ENCODE measurements at regions not wholly inside any gene's neighbourhood (a gene's known extent, or its start where the extent isn't known, plus 50 kb on each side); places are given as distances from the start of the nearest gene placed in this dataset.

- Mint-ChIP-seq H3K27ac (ENCODE audit: unreplicated experiment) (no peak overlapping the region), H3K4me3 (ENCODE audit: unreplicated experiment) (no peak overlapping the region), H3K9me3 (ENCODE audit: unreplicated experiment) (peaks cover 9% of the 10 kb centered on the region), H3K27me3 (ENCODE audit: unreplicated experiment) (peaks cover 7% of the 10 kb centered on the region), H3K36me3 (ENCODE audit: unreplicated experiment) (no peaks in the 10 kb centered on the region), H3K4me1 (ENCODE audit: unreplicated experiment) (peaks cover 8% of the 10 kb centered on the region)
- DNase-seq (ENCODE audit: extremely low spot score, unreplicated experiment), result no peak
- TF ChIP-seq, protein P1, sequence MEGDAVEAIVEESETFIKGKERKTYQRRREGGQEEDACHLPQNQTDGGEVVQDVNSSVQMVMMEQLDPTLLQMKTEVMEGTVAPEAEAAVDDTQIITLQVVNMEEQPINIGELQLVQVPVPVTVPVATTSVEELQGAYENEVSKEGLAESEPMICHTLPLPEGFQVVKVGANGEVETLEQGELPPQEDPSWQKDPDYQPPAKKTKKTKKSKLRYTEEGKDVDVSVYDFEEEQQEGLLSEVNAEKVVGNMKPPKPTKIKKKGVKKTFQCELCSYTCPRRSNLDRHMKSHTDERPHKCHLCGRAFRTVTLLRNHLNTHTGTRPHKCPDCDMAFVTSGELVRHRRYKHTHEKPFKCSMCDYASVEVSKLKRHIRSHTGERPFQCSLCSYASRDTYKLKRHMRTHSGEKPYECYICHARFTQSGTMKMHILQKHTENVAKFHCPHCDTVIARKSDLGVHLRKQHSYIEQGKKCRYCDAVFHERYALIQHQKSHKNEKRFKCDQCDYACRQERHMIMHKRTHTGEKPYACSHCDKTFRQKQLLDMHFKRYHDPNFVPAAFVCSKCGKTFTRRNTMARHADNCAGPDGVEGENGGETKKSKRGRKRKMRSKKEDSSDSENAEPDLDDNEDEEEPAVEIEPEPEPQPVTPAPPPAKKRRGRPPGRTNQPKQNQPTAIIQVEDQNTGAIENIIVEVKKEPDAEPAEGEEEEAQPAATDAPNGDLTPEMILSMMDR (IDR thresholded peaks at IDR 0.05), result no peak
Observed at GRCh38 chr10:125553091-125553490, 129.9 kb downstream of the TEX36 start.

DNA sequence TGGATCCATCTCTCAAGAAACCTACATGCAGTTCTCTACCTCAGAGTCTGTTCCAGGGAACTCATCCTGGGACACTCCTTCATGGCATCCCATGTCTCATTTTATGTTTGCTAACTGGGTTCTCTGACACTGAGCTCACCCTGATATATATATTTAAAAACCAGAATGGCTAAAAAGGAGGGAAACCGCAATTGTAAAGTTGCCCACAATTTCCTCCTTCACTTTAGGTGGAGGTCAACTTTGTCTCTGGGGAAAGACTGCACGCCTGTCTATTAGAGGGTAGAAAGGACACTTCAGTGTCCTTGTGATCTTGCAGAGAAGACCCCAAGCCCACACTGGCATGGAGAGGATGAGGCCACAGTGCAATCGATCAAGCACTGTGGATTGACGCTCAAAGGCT is 131.7 kb downstream of the TEX36 start:
- Mint-ChIP-seq H3K4me1 (ENCODE audit: unreplicated experiment) (peaks cover 8% of the 10 kb centered on the region), H3K27me3 (ENCODE audit: unreplicated experiment) (peaks cover 5% of the 10 kb centered on the region), H3K9me3 (ENCODE audit: unreplicated experiment) (peaks cover 9% of the 10 kb centered on the region), H3K27ac (ENCODE audit: unreplicated experiment) (no peak overlapping the region), H3K4me3 (ENCODE audit: unreplicated experiment) (no peak overlapping the region), H3K36me3 (ENCODE audit: unreplicated experiment) (no peaks in the 10 kb centered on the region)
- TF ChIP-seq, protein P1 (IDR thresholded peaks at IDR 0.05), result no peak
- no peak for DNase-seq (ENCODE audit: extremely low spot score, unreplicated experiment)

GRCh38 chr10:125550362-125550761 is 132.6 kb downstream of the TEX36 start:
- H3K27ac Mint-ChIP-seq (ENCODE audit: unreplicated experiment), result no peak overlapping the region
- TF ChIP-seq, protein P1 (IDR thresholded peaks at IDR 0.05), result no peak
- peaks cover 8% of the 10 kb centered on the region for H3K4me1 Mint-ChIP-seq (ENCODE audit: unreplicated experiment)
- no peak for DNase-seq (ENCODE audit: extremely low spot score, unreplicated experiment)
- H3K27me3 Mint-ChIP-seq (ENCODE audit: unreplicated experiment), result peaks cover 4% of the 10 kb centered on the region
- no peaks in the 10 kb centered on the region for H3K36me3 Mint-ChIP-seq (ENCODE audit: unreplicated experiment)
- H3K9me3 Mint-ChIP-seq (ENCODE audit: unreplicated experiment), result peaks cover 9% of the 10 kb centered on the region
- no peak overlapping the region for H3K4me3 Mint-ChIP-seq (ENCODE audit: unreplicated experiment)

DNA sequence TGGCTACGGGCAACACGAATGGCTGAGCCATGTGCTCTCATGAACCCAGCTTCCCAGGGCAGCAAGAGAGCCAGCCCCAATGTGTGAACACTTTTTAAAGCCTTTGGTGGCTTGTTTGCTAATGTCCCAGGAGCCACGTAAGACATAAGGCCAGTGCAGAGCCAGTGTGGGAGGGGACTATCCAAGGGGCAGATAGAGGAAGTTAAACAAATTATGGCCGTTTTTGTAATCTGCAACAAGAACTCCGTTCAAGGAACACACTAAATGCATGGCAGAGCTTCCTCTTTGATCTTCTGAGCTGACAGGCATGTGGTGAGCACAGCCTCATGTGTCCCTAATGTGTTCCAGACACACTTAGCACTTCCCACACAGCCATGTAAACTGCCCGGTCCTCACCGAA is 133.3 kb downstream of the TEX36 start:
- H3K27ac Mint-ChIP-seq (ENCODE audit: unreplicated experiment), result no peak overlapping the region

DNA sequence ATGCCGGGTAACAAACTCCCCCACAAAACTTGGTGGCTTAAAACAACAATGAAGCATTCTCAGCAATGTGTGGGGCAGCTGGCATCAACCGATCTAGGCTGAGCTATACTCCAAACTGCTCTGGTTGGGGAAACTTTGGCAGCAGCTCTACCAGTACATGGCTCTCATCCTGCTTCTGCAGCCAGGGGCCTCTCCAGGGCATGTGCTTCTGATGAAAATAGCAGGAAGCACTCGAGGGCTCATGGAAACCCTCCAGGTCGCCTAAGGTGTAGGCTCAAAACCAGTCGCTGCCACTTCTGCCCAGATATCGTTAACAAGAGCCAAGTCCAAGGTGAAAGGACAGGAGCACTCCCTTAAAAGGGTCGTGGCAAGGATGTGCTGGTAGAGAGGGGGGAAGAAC is 134.1 kb downstream of the TEX36 start:
- Mint-ChIP-seq H3K4me3 (ENCODE audit: unreplicated experiment) (no peak overlapping the region), H3K4me1 (ENCODE audit: unreplicated experiment) (peaks cover 8% of the 10 kb centered on the region), H3K36me3 (ENCODE audit: unreplicated experiment) (no peaks in the 10 kb centered on the region), H3K27me3 (ENCODE audit: unreplicated experiment) (peaks cover 7% of the 10 kb centered on the region), H3K9me3 (ENCODE audit: unreplicated experiment) (peaks cover 9% of the 10 kb centered on the region), H3K27ac (ENCODE audit: unreplicated experiment) (no peak overlapping the region)
- TF ChIP-seq, protein P1 (IDR thresholded peaks at IDR 0.05), result no peak
- DNase-seq (ENCODE audit: extremely low spot score, unreplicated experiment), result no peak

More for the DNA sequence above, 133.3 kb downstream of the TEX36 start:
- TF ChIP-seq, protein P1 (IDR thresholded peaks at IDR 0.05), result no peak
- peaks cover 9% of the 10 kb centered on the region for H3K9me3 Mint-ChIP-seq (ENCODE audit: unreplicated experiment)
- DNase-seq (ENCODE audit: extremely low spot score, unreplicated experiment), result no peak
- no peak overlapping the region for H3K4me3 Mint-ChIP-seq (ENCODE audit: unreplicated experiment)
- H3K36me3 Mint-ChIP-seq (ENCODE audit: unreplicated experiment), result no peaks in the 10 kb centered on the region
- peaks cover 8% of the 10 kb centered on the region for H3K4me1 Mint-ChIP-seq (ENCODE audit: unreplicated experiment)
- H3K27me3 Mint-ChIP-seq (ENCODE audit: unreplicated experiment), result peaks cover 6% of the 10 kb centered on the region
